ENCODE measurements at regions not wholly inside any gene's neighbourhood (a gene's known extent, or its start where the extent isn't known, plus 50 kb on each side); places are given as distances from the start of the nearest gene placed in this dataset.
A peak's percentile ranks its signal among the peaks of the same experiment; 100 is the strongest.

GRCh38 chr5:68126886-68127285 lies 88.7 kb upstream of the PIK3R1 start:
- H3K27ac ChIP-seq = no peak overlapping the region

GRCh38 chr5:68122439-68123328 lies 92.9 kb upstream of the PIK3R1 start:
- Histone ChIP-seq H3K4me3 (no peak overlapping the region), H3K4me1 (peaks cover 0 to 9% (median 2%) of the 10 kb centered on the region in 4 donors), H3K27me3 (no peaks in the 10 kb centered on the region), H3K27ac (peak overlapping the region in 1 of 4 donors; percentile 58), H3K36me3 (no peaks in the 10 kb centered on the region), H3K9me3 (no peaks in the 10 kb centered on the region)
- intact Hi-C loops (cut with DNase I; ENCODE audit: low total_unique reads) (no loop called here), in situ Hi-C loops (cut with MboI; ENCODE audit: low pct_ligation_motif_present in 1 of 4, low pct_unique_long_range_greater_than_20kb in 1 of 4, low sequenced_read_pairs in 3 of 4) (no loop called here)
- 47 to 68% methylated on average over 2 to 7 of the region's 7 CpGs for WGBS, 2 donors (ENCODE audit: low coverage in 1 of 2)
- no peak for TF ChIP-seq POLR2A (IDR thresholded peaks at IDR 0.05)
- TF ChIP-seq POLR2AphosphoS5 (IDR thresholded peaks at IDR 0.05) = no peak
- no peak for TF ChIP-seq EP300 (IDR thresholded peaks at IDR 0.05; ENCODE audit: low read depth)
- TF ChIP-seq, protein P1, sequence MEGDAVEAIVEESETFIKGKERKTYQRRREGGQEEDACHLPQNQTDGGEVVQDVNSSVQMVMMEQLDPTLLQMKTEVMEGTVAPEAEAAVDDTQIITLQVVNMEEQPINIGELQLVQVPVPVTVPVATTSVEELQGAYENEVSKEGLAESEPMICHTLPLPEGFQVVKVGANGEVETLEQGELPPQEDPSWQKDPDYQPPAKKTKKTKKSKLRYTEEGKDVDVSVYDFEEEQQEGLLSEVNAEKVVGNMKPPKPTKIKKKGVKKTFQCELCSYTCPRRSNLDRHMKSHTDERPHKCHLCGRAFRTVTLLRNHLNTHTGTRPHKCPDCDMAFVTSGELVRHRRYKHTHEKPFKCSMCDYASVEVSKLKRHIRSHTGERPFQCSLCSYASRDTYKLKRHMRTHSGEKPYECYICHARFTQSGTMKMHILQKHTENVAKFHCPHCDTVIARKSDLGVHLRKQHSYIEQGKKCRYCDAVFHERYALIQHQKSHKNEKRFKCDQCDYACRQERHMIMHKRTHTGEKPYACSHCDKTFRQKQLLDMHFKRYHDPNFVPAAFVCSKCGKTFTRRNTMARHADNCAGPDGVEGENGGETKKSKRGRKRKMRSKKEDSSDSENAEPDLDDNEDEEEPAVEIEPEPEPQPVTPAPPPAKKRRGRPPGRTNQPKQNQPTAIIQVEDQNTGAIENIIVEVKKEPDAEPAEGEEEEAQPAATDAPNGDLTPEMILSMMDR (IDR thresholded peaks at IDR 0.05) = no peak
- DNase-seq = peak; percentile 76

More at GRCh38 chr5:68126886-68127285, 88.7 kb upstream of the PIK3R1 start:
- no peak for TF ChIP-seq POLR2A (IDR thresholded peaks at IDR 0.05)
- TF ChIP-seq EP300 (IDR thresholded peaks at IDR 0.05; ENCODE audit: low read depth) = no peak
- TF ChIP-seq, protein P1 (IDR thresholded peaks at IDR 0.05) = no peak
- TF ChIP-seq POLR2AphosphoS5 (IDR thresholded peaks at IDR 0.05) = no peak
- Histone ChIP-seq H3K36me3 (no peaks in the 10 kb centered on the region), H3K9me3 (no peaks in the 10 kb centered on the region), H3K27me3 (no peaks in the 10 kb centered on the region), H3K4me1 (peaks cover 0 to 7% (median 2%) of the 10 kb centered on the region in 4 donors), H3K4me3 (no peak overlapping the region)
- WGBS, 2 donors (ENCODE audit: low coverage in 1 of 2) = 86 to 90% methylated on average over 1 to 2 of the region's 2 CpGs
- intact Hi-C loops (cut with DNase I; ENCODE audit: low total_unique reads) (no loop called here), in situ Hi-C loops (cut with MboI; ENCODE audit: low pct_ligation_motif_present in 1 of 4, low pct_unique_long_range_greater_than_20kb in 1 of 4, low sequenced_read_pairs in 3 of 4) (no loop called here)
- no peak for DNase-seq

DNA sequence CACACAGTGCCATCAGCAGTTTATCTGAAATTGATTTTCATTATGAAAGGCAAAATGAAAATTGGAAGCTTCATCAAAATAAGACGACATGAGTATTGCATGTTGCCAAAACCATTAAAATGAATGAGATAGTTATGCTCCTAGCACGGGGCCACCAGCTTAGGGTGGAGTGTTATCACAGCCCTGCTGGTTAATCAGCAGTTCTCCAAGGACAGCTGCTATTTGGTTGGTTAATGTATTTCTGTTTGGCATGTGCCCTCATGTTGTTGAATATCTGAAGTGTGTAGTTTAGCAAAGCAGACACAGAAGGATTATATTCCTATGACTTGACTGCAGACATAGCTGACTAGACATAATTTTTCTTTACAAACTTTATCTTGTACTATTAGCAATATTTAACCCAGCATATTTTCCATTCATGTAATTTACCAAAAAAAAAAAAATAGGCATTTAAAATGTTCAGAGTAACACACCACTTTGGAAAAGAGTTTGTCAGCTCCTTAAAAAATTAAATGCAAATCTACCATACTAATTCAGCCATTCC lies 98.6 kb upstream of the PIK3R1 start:
- DNase-seq = no peak
- 38 to 47% methylated on average over 2 of the region's 2 CpGs for WGBS, 2 donors (ENCODE audit: low coverage in 1 of 2)
- Histone ChIP-seq H3K27me3 (no peaks in the 10 kb centered on the region), H3K36me3 (no peaks in the 10 kb centered on the region), H3K4me3 (no peak overlapping the region), H3K4me1 (peaks cover 0 to 3% (median under 1%) of the 10 kb centered on the region in 4 donors), H3K9me3 (no peaks in the 10 kb centered on the region), H3K27ac (no peak overlapping the region)
- intact Hi-C loops (cut with DNase I; ENCODE audit: low total_unique reads) = no loop called here
- in situ Hi-C loops (cut with MboI; ENCODE audit: low pct_ligation_motif_present in 1 of 4, low pct_unique_long_range_greater_than_20kb in 1 of 4, low sequenced_read_pairs in 3 of 4) = no loop called here
- TF ChIP-seq, protein P1 (IDR thresholded peaks at IDR 0.05) = no peak
- TF ChIP-seq EP300 (IDR thresholded peaks at IDR 0.05; ENCODE audit: low read depth) (no peak), POLR2AphosphoS5 (IDR thresholded peaks at IDR 0.05) (no peak), POLR2A (IDR thresholded peaks at IDR 0.05) (no peak)

- DNase-seq = no peak
- 67 to 100% methylated on average over 1 to 2 of the region's 2 CpGs for WGBS, 2 donors (ENCODE audit: low coverage in 1 of 2)
- Histone ChIP-seq H3K27ac (no peak overlapping the region), H3K4me3 (no peak overlapping the region), H3K9me3 (no peaks in the 10 kb centered on the region), H3K27me3 (no peaks in the 10 kb centered on the region), H3K4me1 (no peaks in the 10 kb centered on the region), H3K36me3 (no peaks in the 10 kb centered on the region)
- in situ Hi-C loops (cut with MboI; ENCODE audit: low pct_ligation_motif_present in 1 of 4, low pct_unique_long_range_greater_than_20kb in 1 of 4, low sequenced_read_pairs in 3 of 4) (no loop called here), intact Hi-C loops (cut with DNase I; ENCODE audit: low total_unique reads) (no loop called here)
- no peak for TF ChIP-seq POLR2AphosphoS5 (IDR thresholded peaks at IDR 0.05)
- TF ChIP-seq EP300 (IDR thresholded peaks at IDR 0.05; ENCODE audit: low read depth) = no peak
- TF ChIP-seq, protein P1 (IDR thresholded peaks at IDR 0.05) = no peak
- no peak for TF ChIP-seq POLR2A (IDR thresholded peaks at IDR 0.05)
Measured at GRCh38 chr5:68116408-68116807, 99.1 kb upstream of the PIK3R1 start.
